ENCODE measurements at regions not wholly inside any gene's neighbourhood (a gene's known extent, or its start where the extent isn't known, plus 50 kb on each side); places are given as distances from the start of the nearest gene placed in this dataset.

DNA sequence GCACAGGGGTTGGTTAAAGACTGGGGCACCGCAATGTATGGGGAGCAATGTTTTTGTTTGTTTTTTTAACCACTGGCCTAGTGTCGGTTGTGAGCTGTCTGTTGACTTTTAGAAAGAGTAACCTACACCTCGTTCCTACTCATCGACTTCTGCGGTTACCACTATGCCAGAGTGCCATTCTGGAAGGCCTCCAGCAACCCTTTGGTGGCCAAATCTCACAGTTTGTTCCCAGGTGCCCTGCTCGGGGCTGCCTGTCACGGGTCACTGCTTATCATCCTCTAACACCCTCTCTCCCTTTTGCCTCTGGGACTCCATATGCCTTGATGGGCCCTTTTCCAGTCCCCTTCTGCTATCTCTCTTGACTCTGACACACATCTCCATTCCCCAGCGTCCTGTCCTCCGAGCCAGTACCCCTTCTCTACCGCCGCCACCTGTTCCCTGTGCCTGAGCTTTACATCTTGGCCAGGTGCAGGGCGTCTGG lies 290.4 kb upstream of the C2CD4B start:
- Histone ChIP-seq H3K27ac (replicated peaks) (no peak overlapping the region), H3K27me3 (ENCODE audit: insufficient read depth, poor library complexity, severe bottlenecking) (no peaks in the 10 kb centered on the region), H3K4me3 (replicated peaks; ENCODE audit: insufficient read depth, low read length) (no peak overlapping the region)
- TF ChIP-seq GABPA (IDR thresholded peaks at IDR 0.05; ENCODE audit: low read depth) (no peak), REST (IDR thresholded peaks at IDR 0.05; ENCODE audit: insufficient replicate concordance, low read depth) (no peak), POLR2AphosphoS5 (IDR thresholded peaks at IDR 0.05; ENCODE audit: low read depth) (no peak), SPI1 (IDR thresholded peaks at IDR 0.05; ENCODE audit: borderline replicate concordance, low read depth) (no peak)
- TF ChIP-seq, protein P1, sequence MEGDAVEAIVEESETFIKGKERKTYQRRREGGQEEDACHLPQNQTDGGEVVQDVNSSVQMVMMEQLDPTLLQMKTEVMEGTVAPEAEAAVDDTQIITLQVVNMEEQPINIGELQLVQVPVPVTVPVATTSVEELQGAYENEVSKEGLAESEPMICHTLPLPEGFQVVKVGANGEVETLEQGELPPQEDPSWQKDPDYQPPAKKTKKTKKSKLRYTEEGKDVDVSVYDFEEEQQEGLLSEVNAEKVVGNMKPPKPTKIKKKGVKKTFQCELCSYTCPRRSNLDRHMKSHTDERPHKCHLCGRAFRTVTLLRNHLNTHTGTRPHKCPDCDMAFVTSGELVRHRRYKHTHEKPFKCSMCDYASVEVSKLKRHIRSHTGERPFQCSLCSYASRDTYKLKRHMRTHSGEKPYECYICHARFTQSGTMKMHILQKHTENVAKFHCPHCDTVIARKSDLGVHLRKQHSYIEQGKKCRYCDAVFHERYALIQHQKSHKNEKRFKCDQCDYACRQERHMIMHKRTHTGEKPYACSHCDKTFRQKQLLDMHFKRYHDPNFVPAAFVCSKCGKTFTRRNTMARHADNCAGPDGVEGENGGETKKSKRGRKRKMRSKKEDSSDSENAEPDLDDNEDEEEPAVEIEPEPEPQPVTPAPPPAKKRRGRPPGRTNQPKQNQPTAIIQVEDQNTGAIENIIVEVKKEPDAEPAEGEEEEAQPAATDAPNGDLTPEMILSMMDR (IDR thresholded peaks at IDR 0.05; ENCODE audit: insufficient read depth, low read length), result no peak
- no peak for DNase-seq (ENCODE audit: low read depth in 1 of 2, low spot score in 1 of 2)

DNA sequence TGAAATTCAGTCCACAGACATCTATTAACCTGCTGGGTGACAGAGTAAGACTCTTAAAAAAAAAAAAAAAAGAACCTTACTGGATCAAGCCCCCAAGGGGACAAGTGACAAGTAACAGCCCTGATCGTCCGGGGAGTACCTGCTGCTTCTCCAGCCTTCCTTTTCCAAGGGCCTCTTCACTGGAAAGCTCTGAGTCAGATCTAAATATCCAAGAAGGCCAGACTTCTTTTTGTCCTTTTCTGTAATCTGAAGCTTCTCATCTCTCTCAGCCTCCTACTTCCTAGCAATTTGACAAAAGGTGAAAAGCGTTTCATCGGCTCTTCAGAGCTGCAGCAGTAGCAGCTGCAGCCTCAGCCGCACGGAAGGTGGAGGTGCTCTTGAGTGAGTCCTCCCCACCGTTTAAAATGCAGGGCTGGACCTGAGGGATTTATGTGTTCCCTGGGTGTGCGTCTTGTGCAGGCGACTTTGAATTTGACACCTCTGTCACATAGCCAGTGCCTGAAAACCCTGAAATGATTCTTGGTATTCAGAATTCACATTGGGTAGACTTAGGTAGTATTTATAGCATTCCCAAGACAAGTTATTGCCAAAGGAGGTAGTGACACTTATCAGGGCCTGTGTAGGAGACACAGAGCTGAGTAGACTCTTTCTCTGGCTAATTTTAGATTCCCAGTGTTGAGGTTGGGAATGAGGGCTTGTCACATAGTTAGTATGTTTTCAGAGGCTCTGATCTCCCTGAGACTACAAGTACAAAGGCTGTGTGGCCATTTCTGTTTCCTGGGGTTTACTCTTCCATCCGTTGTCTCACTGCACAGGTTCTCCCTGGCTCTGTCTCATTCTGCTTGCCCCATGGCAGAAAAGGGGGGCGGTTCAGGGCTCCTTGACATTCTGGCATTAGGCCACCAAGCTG lies 291.2 kb upstream of the C2CD4B start:
- TF ChIP-seq GABPA (IDR thresholded peaks at IDR 0.05; ENCODE audit: low read depth) (no peak), REST (IDR thresholded peaks at IDR 0.05; ENCODE audit: insufficient replicate concordance, low read depth) (no peak), SPI1 (IDR thresholded peaks at IDR 0.05; ENCODE audit: borderline replicate concordance, low read depth) (no peak), POLR2AphosphoS5 (IDR thresholded peaks at IDR 0.05; ENCODE audit: low read depth) (no peak)
- TF ChIP-seq, protein P1 (IDR thresholded peaks at IDR 0.05; ENCODE audit: insufficient read depth, low read length), result no peak
- no peak overlapping the region for H3K27ac ChIP-seq (replicated peaks)
- no peaks in the 10 kb centered on the region for H3K27me3 ChIP-seq (ENCODE audit: insufficient read depth, poor library complexity, severe bottlenecking)
- H3K4me3 ChIP-seq (replicated peaks; ENCODE audit: insufficient read depth, low read length), result no peak overlapping the region
- DNase-seq (ENCODE audit: low read depth in 1 of 2, low spot score in 1 of 2), result no peak

DNA sequence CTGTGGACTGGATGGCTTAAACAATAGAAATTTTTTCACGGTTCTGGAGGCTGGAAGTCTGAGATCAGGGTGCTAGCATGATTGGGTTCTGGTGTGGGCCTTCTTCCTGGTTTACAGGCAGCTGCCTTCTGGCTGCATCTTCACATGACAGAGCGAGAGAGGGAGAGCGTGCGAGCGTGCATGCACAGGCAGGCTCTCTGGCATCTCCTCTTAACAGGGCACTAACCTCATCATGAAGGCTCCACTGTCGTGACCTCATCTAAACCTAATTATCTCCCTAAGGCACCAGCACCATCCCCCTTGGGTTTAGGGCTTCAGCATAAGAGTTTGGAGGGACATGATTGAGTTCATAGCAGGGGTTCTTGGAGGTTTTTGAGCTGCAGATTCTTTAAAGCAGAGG lies 292.0 kb upstream of the C2CD4B start:
- Histone ChIP-seq H3K27ac (replicated peaks) (no peak overlapping the region), H3K27me3 (ENCODE audit: insufficient read depth, poor library complexity, severe bottlenecking) (no peaks in the 10 kb centered on the region), H3K4me3 (replicated peaks; ENCODE audit: insufficient read depth, low read length) (no peak overlapping the region)
- TF ChIP-seq POLR2AphosphoS5 (IDR thresholded peaks at IDR 0.05; ENCODE audit: low read depth) (no peak), GABPA (IDR thresholded peaks at IDR 0.05; ENCODE audit: low read depth) (no peak), SPI1 (IDR thresholded peaks at IDR 0.05; ENCODE audit: borderline replicate concordance, low read depth) (no peak), REST (IDR thresholded peaks at IDR 0.05; ENCODE audit: insufficient replicate concordance, low read depth) (no peak)
- TF ChIP-seq, protein P1 (IDR thresholded peaks at IDR 0.05; ENCODE audit: insufficient read depth, low read length), result no peak
- no peak for DNase-seq (ENCODE audit: low read depth in 1 of 2, low spot score in 1 of 2)
